SW480 (cell line): ENCODE measurements at regions not wholly inside any gene's neighbourhood (a gene's known extent, or its start where the extent isn't known, plus 50 kb on each side); places are given as distances from the start of the nearest gene placed in this dataset.

Experiments
- DNase-seq: peaks from one replicate; pipeline ENCODE4 v3.0.0-alpha.2; 2016; ENCODE audit warnings: low spot score

DNA sequence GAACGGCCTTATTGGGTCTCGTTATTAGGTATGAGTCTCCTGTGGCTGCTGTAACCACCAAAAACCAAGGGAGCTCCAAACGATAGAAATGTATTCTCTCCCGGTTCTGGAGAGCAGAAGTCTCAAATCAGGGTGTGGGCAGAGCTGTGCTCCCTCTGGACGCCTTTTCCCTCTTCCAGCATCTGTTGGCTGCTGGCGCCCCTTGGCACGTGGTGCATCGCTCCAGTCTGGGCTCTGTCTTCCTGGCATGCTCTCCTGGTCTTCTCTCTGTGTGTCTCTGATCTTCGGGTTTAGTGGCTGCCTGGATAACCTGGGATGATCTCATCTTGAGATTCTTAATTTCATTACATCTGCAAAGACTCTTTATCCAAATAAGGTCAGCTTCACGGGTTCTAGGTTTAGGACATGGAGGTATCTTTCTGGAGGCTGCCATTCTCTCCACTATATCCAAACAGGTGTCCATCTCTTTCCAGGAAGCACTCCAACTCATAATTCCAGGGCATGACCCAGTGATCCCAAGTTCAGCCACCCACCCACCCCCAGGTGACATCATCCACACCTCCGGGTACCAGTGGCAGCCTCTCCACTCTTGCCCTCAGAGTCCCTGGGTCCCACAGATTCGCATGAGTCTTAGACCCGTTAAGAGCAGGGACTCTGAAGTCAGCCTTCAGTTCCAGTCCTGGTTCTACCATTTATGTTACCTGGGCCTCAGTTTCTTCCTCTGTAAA is 145.5 kb upstream of the FOXF1 start:
- no peak for DNase-seq

DNA sequence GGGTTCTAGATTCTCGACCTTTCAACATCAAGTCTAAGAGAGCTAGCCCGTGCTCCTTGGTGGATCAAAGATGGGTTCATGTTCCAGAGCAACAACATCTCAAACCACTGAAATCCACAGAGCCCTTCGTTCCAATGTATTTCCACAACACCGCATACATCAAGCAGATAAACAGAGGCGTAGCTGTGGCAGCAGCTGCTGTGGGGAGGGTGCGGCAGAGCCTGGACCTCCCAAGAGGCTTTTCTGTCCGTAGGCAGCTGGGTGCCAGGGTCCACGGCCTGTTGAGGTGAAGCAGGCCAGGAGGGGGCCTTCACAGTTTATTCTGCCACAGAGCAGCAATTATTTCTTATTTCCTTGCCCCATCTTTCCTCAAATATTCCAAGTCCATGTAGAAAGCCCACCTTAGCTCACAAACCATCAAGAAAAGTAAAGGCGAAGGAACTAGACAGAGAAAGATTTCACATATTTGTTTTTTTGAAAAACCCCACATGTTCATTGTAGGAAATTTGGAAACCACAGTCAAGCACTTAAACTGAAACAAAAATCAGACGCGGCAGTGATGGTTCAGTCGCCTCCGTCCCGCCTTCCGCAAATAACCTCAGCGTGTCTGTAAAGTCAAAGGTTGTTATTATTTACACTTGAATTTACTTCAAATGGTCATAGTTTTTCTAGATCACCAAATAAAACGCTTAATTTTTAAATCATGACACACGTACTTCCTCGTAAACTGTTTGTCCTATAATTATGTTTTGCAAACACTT is 144.6 kb upstream of the FOXF1 start:
- DNase-seq = no peak

DNA sequence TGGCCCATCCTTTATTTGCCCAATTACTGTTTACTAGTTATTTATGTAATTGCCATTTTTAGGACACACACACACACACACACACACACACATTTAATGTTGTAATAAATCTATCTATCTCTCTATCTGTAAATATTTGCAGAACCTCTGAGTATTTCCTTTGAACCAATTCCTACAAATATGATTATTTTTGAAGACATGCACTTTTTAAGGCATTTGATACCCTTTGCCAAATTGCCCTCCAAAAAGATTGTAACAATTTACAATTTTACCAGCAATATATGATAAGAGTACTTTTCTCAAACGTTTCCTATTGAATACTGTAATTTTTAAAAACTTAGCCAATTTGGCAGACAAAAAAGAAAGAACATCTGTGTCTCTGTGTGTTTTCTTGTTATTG is 143.8 kb upstream of the FOXF1 start:
- no peak for DNase-seq

DNA sequence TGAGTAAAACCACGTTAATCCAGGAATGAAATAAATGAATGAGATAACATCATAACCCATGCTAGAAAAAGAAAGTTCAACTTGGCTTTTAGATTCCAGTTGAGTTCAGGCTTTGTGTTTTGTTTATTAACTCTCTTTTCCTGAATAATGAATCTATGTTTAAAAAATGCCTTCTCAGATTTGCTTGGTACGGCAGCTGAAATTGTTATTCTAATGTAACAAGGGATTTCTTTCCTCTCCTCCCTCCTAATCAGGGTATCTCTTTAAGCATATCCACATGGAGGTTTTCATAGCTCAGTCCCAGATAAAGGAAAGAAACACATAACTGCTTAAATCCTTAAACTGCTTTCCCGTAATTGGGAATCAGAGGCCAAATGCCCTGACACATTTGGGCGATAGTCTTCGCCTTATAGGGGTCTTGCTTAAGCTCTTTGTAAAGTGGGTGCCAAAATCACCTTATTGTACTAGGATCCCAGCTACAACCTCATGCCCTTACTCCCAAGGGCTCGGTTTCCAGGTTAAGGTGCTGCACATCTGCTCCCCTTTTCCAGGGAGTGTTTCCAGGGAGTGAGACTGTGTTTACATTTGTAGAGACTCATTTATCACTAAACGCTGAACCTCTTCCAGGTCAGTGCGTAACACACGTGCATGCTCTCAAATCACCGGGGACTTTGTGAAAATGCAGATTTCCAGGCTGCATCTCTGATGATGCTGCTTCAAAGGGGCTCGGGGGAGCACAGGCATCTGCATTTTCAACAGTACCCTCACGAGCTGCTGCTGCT is 142.8 kb upstream of the FOXF1 start:
- no peak for DNase-seq

DNA sequence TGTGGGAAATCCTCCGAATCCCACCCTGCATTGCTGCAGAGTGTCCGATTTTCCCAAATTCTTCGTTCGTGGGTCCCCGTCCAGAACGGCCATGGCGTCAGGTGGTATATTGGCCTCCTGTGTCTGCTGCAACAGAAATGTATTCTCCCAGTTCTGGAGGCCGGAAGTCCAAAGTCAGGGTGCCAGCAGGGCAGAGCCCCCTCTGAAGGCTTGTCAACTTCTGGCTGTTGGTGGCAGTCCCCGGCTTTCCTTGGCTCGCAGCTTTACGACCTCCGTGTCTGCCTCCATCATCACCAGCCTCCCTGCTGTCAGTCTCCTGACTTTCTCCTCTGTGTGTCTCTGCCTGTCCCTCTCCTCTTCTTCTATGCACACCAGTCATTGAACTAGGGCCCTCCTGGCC is 142.1 kb upstream of the FOXF1 start:
- DNase-seq = no peak

DNA sequence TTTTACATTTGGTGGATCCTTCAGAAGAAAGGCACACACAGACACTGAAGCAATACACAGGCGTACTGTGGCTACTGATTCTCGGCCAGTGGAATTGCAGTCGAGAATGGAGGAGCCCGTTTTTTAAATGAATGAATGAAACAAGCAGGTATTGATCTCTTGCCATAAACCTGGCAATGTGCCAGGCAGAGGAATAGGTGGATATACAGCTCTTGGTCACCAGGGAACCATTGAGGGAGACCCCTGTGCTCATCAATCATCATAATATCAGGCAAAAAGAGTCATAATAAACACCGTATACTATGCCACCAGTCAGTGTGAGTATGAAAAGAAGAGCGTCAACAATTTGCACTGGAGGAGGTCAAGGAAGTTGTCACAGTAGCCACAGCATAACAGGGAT is 140.3 kb upstream of the FOXF1 start:
- no peak for DNase-seq

DNA sequence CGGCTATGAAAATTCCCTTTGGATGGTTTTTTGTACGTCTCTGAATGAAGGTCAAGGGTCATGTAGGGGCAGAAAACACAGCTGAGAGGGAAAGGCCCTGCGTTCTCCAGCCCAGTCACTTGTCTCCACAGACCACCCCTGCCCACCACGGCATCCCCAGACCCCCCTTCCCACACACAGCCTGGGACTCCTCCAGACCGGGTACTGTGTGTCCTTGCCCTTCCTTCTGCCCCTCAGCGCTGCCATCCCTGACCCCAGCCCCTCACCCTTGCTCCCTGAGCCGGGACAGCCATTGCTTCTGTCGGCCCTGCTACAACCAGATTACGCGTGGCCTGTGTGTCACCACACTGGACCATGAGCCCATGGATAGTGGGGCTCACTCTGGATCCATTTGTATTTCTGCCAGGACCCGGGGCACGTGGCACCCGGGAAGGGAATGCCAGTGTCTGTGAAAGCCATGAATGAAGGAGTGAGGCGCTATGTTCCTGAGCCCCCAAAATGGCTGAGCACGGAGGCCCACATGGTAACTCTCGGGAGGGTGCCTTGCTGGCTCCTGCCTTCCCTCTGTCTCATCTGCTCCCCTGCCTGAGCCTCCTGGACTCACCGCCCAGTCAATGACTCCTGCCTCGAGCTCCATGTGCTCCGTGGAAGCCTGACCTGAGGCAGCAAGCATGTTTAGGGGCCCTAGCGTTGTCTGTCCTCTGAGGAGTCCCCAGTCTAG is 139.1 kb upstream of the FOXF1 start:
- no peak for DNase-seq

DNA sequence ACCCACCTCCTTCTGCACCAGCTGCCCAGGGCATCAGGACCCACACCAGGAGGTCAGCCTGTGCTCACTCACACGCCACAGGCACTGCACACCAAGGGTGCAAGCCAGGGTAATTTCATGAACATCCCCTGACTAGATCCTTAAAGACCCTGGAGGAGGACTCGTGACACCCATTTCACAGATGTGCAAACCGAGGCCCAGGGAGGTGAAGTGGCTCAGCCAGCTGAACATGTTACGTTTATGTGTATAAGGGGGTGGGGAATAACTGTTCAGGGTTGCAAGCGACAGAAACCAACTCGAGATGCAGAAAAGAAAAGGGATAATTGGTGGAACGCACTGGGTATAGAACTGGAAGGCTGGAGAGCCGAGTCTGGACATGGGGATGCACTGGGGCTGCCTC is 138.1 kb upstream of the FOXF1 start:
- no peak for DNase-seq

DNA sequence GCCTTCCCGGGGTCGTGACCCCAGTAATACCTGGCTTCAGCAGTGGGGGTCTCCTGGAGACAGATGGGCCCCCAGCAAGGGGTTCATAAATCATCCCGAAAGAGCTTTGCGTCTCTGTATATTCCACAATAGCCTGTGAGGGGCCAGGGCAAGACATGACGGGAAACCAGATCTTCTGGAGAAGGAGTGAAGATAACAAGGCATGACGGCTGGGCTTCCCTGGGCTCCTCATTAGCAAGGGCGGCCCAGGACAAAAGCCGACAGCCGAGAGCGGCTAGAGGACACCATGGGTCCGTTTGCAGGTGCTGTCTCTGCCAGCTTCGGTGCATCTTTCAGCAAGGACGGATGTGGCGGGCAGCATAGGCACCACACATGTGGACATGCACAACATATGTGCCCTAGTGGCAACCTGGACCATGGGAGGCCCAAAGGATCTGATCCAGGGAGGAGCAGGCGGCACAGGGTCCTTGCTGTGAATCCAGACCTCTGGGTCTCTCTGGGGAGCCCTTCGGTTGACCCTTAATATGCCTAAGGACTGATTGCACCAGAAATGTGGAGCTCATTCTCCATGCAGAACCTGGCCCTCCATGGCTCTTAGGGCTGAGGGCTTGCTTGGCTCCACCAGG is 136.9 kb upstream of the FOXF1 start:
- DNase-seq = no peak

DNA sequence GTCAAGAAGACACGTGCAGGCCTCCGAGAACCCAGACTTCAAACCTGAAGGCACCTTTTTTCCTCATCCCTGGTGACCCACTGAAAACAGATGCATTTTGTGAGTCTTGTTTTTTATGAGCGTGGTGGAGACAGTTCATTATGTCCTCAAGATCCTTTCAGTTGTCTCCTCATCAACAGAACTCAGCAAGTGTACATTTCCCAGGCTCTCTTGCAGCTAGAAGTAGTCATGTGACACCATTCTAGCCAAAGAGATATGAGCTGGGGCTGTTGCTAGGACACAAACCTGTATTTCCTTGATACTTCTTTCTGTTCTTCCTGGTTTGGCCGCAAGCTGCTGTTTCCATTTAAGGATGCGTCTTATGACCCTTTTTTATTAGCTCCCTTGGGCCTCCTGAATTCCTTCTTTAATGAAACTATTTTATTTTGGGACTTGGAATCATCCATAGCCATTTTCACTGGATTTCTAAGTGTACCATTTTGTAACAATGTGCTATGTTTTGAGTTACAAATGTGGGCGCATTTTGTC is 135.7 kb upstream of the FOXF1 start:
- DNase-seq = no peak

DNA sequence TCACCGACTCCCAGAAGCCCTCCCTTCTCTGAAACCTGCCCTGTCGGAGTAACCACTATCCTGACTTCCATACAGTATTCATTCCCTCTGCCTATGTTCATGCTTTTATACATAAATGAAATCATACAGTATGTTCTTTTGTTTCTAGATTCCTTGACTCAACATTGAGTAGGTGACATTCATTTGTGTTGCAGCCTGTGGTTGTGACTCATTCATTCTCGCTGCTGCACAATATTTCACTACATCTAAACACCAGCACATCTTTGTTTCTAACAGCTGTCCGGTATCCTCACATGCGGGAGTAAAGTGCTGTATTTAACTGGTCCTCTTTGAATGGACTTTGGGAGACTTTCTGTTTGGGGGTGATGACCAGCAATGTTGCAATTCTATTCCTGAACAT is 135.0 kb upstream of the FOXF1 start:
- peak; percentile 47 for DNase-seq

DNA sequence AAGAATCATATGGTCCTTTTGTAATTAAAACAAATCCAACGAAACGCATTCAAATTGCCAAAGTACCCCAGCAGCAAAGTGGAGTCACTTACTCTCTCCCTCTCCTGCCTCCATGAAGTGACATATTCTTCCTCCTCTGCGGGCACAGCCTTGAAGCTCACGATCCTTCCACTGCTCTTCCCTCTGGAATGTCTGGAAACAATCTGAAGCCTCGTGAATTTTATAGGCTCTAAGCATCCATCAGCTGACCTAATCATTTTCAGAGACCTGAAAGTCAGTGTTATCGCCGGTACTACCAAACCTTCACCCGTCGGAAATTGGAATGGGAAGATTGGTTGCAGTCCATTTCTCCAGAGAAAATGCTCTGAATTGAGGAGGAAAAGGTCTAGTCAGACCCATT is 134.5 kb upstream of the FOXF1 start:
- no peak for DNase-seq

DNA sequence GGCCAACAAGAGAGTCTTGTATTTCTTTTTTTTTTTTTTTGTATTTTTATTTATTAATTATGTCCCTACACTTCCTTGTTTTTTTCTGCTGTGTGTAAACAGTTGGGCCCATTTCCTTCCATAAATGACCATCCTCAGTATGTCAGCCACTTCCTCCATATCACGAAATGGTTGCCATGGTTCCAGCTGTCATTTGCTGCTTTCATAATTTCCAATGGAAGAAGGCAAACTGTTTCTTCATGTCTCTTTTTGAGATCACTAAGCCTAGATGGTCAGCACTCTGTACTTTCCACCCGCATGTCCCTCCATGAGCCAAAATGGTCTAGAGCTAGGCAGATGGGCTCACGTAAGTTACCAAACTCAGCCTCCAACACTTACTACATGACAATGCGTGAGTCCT is 133.5 kb upstream of the FOXF1 start:
- no peak for DNase-seq

DNA sequence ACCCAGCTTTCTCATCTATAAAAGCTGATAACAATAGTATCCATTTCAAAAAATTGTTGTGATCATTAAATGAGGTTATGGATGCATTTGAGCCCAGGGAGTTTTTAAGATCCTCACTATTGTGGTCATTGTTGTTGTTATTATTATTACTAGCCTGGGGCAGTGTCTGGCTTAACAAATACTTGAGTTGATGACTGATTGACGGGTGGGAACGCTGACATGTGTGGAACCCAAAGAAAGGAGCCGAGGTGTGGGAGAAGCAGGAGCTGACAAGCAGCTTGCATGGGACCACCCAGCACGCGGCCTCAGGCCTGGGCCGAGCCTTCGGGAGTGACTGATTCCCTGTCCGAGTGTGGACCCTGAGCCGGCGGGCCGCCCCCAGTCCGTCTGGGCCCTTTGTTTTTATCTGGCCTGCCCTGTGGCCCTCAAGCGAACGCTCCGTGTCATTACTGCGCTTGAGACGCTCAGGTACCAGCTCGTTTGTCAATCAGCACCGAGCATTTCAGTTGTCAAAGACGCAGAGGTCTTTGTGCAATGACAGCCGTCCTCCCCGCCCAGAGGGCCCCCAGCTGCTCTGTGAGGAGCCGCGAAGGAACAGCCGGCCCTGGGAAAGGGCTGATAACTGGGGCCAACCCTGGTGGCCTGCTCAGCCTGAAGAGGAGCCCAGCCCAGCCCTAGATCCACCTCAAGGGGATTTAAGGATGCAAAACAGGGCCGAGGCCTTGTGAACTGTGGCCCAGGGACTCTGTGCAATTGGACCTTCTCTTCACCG is 132.9 kb upstream of the FOXF1 start:
- DNase-seq = no peak

DNA sequence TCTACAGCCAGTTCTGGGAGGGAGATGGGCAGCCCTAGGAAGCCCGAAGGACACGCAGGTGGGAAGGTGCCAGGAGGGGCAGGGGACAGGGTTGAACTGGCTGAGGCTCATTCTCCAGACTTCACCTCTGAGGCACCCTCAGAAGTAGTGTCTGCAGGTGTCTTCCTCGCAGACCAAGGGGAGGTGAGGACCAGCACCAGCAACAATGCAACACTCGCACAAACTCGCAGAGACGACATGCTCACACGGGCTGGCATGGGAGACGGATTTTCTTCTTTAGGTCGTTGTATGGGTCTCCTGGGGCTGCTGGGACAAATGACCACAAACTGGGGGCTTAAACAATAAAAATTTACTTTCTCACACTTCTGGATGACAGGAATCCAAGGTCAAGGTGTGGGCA is 132.2 kb upstream of the FOXF1 start:
- no peak for DNase-seq

DNA sequence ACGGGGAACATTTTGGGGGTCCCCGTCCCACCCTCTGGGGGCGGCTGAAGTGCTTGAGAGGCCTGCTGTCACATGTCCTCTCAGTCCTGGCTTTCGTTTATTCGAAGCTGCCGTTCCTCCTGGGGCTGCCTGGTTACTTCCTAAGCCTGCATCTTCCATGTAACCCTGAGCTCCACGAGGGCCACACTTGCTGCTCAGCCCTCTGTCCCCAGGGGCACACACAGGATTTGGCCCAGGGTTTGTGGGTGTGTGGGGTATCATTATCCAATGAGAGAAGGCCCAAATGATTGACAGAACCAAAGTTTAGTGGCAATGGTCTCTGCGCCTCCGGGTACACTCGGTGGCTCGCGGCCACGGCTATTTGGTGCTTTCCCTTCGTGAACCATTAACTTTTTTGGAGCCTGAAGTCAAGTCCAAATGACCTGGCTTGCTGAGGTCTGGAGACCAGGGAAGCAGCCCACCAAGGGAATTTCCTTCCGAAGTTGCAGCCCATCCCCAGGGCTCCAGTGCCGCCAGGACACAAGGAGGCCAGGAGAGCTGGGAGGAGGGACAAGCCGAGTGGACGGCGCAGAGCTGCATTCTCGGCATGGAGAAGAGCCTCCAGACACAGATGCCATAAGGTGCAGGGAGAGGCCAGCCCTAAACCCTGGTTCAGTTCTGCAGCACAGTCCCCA is 131.4 kb upstream of the FOXF1 start:
- DNase-seq = no peak

DNA sequence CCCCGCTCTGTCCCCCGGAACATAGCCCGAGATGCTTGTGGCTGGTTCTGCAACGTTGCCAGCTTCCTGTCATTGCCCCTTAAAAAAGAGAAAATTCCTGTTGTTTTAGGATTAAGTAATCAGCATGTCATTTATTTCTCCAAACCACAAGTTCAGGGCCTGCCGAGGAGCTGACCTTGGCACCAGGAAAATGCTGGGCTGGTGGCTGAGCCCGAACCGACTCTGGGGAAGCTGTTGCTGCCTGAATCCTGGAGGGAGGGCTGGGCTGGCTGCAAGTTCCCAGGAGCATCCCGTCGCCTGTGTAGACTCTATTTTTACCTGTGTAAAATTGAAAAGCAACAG is 130.9 kb upstream of the FOXF1 start:
- DNase-seq = no peak

DNA sequence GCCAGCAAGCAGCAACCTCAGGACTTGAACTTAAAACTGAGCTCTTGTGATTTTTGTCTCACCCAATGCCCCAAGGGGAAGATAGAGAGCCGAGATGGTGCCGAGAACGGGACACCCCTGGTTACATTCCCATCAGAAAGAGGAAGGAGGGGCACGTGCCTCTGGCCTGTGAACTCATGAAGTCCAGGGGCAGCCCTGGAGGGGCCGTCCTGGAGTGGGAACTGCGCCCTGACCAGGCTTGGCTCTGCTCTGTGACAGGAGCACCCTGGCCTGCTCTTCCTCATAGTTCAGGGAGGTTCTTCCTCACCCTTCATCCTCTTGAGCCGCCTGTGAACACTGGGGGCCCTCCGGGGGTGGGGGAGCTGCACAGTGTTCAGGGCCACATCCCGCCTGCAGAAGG is 130.3 kb upstream of the FOXF1 start:
- no peak for DNase-seq

DNA sequence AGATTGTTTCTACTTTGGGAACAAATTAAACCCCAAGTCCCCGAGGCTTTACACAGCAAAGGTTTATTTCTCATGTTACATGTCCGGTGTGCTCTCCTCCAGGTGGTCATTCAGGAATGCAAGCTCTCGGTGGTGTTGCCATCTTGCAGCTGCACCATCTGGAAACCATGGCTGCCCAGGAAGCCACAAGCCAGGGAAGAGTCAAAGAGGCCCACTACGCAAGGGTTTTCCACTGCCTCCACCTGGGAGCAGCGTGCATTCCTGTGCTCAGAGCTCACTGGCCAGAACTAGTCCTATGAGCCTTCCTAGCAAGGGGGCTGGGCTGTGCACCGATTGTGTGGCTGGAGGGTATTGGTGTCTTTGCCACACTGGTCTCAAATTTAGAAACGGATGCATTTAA is 128.8 kb upstream of the FOXF1 start:
- no peak for DNase-seq

DNA sequence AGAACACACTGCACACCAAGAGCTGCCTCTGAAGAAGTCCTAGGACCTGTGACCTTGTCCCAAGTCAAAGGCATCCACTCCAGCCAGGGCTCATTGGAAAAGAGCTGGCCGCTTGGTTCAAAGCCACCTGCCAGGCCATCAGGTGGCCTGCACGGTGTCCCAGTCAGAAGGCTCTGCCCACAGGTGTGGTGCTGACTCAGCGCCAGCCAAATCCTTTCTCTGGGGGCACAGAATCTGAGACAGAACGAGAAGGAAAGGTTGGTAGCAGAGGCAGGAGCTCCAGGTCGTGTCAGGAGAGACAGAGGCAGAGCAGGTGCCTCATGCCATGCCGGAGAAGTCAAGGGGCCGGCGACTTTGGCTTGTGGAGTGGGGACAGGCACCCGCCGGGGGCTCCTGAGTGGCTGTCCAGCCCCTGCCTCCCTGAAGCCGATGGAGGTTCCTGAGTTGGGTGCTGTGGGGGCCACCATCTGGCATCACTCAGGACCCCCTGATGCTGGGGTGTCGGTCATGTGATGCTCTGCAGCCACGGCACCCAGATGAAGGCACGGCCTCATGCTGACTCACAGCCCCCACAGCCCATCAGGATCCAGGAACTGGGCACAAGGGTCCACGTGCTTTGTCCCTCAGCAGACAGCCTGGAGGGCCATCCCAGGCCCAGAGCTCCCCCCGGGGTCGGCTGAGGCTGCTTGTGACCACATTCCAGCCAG is 128.1 kb upstream of the FOXF1 start:
- DNase-seq = no peak
